Middle frontal gyrus (tissue), 1 donor: ENCODE measurements at regions not wholly inside any gene's neighbourhood (a gene's known extent, or its start where the extent isn't known, plus 50 kb on each side); places are given as distances from the start of the nearest gene placed in this dataset.

ENCODE experiments used
- DNase-seq: peaks from one replicate; pipeline ENCODE4 v3.0.0-alpha.2; 2015; ENCODE audit warnings: low spot score; ENCODE audit errors: extremely low spot score

GRCh38 chr9:108290839-108291585 is 564.8 kb downstream of the ACTL7B start:
- no peak for DNase-seq

GRCh38 chr9:108286638-108287206 is 569.1 kb downstream of the ACTL7B start:
- DNase-seq, result no peak

GRCh38 chr9:108283696-108284095 is 572.1 kb downstream of the ACTL7B start:
- DNase-seq, result no peak

- no peak for DNase-seq
These were observed 572.9 kb downstream of the ACTL7B start for GRCh38 chr9:108282872-108283271.

GRCh38 chr9:108281696-108282095 is 574.1 kb downstream of the ACTL7B start:
- no peak for DNase-seq

- DNase-seq, result no peak
These were observed 577.4 kb downstream of the ACTL7B start for GRCh38 chr9:108278341-108278740.

- no peak for DNase-seq
These were observed 578.6 kb downstream of the ACTL7B start for GRCh38 chr9:108277216-108277615.

GRCh38 chr9:108275906-108276305 is 579.9 kb downstream of the ACTL7B start:
- no peak for DNase-seq

GRCh38 chr9:108274971-108275370 is 580.8 kb downstream of the ACTL7B start:
- no peak for DNase-seq

- no peak for DNase-seq
These were observed 581.8 kb downstream of the ACTL7B start for GRCh38 chr9:108273988-108274387.

GRCh38 chr9:108272349-108272899 is 583.4 kb downstream of the ACTL7B start:
- DNase-seq, result peak; percentile 25

GRCh38 chr9:108271646-108272348 is 584.0 kb downstream of the ACTL7B start:
- no peak for DNase-seq

GRCh38 chr9:108271236-108271635 is 584.5 kb downstream of the ACTL7B start:
- DNase-seq, result no peak

GRCh38 chr9:108270561-108270960 is 585.2 kb downstream of the ACTL7B start:
- DNase-seq, result no peak

GRCh38 chr9:108270051-108270450 is 585.7 kb downstream of the ACTL7B start:
- DNase-seq, result no peak

- DNase-seq, result no peak
These were observed 586.4 kb downstream of the ACTL7B start for GRCh38 chr9:108269371-108269770.

GRCh38 chr9:108265065-108265464 is 590.7 kb downstream of the ACTL7B start:
- no peak for DNase-seq

- DNase-seq, result no peak
These were observed 591.7 kb downstream of the ACTL7B start for GRCh38 chr9:108264093-108264492.

- DNase-seq, result no peak
These were observed 593.0 kb downstream of the ACTL7B start for GRCh38 chr9:108262836-108263235.

GRCh38 chr9:108259917-108260675 is 595.7 kb downstream of the ACTL7B start:
- DNase-seq, result no peak

- DNase-seq, result no peak
These were observed 597.1 kb downstream of the ACTL7B start for GRCh38 chr9:108258640-108259039.
